ENCODE measurements at regions not wholly inside any gene's neighbourhood (a gene's known extent, or its start where the extent isn't known, plus 50 kb on each side); places are given as distances from the start of the nearest gene placed in this dataset.

DNA sequence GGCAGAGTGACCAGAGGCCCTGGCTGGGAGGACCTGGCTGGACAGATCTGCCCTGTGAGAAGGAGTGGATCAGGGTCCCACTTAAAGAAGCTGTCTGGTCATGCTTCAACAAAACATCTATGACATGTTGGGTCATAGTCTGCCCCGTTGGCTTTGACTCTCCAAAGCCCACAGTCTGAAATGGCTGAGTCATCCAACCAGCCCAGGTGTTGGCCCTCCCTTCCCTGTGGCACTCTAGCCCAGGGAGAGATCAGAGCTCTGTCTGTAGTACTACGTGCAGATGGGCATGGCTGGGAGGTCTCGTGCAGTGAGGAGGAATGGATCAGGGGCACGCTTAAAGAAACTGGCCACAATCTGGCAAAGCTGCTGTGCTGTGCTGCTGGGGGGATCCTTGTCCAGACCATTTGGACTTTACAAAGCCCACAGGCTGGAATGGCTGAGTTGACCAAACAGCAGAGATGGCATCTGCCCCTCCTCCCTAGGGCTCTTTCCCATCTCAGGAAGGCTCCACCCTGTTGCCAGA is 206.1 kb downstream of the TUSC1 start:
- Histone ChIP-seq H3K9me3 (ENCODE audit: control insufficient read depth, insufficient read depth, low read depth, low read length) (no peaks in the 10 kb centered on the region), H3K27ac (ENCODE audit: low read length) (no peak overlapping the region), H3K27me3 (ENCODE audit: control insufficient read depth, insufficient read depth, low read length) (no peaks in the 10 kb centered on the region), H3K4me3 (ENCODE audit: low read depth in 2 of 2, low read length in 2 of 2) (no peak overlapping the region), H3K4me1 (ENCODE audit: control insufficient read depth, insufficient read depth, low read length) (no peaks in the 10 kb centered on the region), H3K36me3 (ENCODE audit: control insufficient read depth, insufficient read depth, low read length) (no peaks in the 10 kb centered on the region)
- POLR2A ChIA-PET = no interaction called here
- intact Hi-C loops (cut with micrococcal nuclease; ENCODE audit: unreplicated experiment) (no loop called here), in situ Hi-C loops (cut with HindIII; ENCODE audit: low pct_unique_long_range_greater_than_20kb, low sequenced_read_pairs) (no loop called here)
- ATAC-seq (no peak), DNase-seq (ENCODE audit: low read depth, low spot score) (no peak)
- no peak for TF ChIP-seq TCF7L2 (IDR thresholded peaks at IDR 0.05; ENCODE audit: low read depth, low read length)
- no peak for TF ChIP-seq POLR2AphosphoS5 (IDR thresholded peaks at IDR 0.05; ENCODE audit: low read depth, low read length)
- TF ChIP-seq, protein P1, sequence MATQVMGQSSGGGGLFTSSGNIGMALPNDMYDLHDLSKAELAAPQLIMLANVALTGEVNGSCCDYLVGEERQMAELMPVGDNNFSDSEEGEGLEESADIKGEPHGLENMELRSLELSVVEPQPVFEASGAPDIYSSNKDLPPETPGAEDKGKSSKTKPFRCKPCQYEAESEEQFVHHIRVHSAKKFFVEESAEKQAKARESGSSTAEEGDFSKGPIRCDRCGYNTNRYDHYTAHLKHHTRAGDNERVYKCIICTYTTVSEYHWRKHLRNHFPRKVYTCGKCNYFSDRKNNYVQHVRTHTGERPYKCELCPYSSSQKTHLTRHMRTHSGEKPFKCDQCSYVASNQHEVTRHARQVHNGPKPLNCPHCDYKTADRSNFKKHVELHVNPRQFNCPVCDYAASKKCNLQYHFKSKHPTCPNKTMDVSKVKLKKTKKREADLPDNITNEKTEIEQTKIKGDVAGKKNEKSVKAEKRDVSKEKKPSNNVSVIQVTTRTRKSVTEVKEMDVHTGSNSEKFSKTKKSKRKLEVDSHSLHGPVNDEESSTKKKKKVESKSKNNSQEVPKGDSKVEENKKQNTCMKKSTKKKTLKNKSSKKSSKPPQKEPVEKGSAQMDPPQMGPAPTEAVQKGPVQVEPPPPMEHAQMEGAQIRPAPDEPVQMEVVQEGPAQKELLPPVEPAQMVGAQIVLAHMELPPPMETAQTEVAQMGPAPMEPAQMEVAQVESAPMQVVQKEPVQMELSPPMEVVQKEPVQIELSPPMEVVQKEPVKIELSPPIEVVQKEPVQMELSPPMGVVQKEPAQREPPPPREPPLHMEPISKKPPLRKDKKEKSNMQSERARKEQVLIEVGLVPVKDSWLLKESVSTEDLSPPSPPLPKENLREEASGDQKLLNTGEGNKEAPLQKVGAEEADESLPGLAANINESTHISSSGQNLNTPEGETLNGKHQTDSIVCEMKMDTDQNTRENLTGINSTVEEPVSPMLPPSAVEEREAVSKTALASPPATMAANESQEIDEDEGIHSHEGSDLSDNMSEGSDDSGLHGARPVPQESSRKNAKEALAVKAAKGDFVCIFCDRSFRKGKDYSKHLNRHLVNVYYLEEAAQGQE (IDR thresholded peaks at IDR 0.05; ENCODE audit: insufficient read depth in 1 of 2, low read depth in 2 of 2, low read length in 1 of 2) = no peak
- TF ChIP-seq, protein P2, sequence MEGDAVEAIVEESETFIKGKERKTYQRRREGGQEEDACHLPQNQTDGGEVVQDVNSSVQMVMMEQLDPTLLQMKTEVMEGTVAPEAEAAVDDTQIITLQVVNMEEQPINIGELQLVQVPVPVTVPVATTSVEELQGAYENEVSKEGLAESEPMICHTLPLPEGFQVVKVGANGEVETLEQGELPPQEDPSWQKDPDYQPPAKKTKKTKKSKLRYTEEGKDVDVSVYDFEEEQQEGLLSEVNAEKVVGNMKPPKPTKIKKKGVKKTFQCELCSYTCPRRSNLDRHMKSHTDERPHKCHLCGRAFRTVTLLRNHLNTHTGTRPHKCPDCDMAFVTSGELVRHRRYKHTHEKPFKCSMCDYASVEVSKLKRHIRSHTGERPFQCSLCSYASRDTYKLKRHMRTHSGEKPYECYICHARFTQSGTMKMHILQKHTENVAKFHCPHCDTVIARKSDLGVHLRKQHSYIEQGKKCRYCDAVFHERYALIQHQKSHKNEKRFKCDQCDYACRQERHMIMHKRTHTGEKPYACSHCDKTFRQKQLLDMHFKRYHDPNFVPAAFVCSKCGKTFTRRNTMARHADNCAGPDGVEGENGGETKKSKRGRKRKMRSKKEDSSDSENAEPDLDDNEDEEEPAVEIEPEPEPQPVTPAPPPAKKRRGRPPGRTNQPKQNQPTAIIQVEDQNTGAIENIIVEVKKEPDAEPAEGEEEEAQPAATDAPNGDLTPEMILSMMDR (IDR thresholded peaks at IDR 0.05) = no peak
- TF ChIP-seq SIN3A (IDR thresholded peaks at IDR 0.05; ENCODE audit: borderline replicate concordance, insufficient read depth, low read depth, low read length) = no peak
- BruUV-seq (replicated peaks) = no TSS peak
- CTCF ChIA-PET = no interaction called here

DNA sequence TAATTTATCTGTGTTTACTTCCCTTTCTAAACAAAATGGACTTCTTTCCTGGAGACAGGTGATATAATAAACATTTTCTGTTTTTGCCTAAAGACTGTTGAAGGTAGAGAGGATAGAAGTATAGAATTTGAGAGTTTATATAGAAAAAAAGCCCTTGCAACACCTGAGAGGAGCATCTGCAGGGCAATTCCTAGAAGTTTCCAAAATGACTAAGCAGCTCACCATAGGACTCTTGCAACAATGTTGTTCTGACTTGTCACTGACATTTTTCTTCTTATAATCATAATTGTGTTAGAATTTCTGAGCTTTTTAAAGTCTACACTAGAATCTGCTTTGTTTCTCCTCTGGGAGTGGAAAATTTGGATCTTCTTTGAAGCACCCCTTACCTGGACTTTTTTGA is 216.8 kb downstream of the TUSC1 start:
- H3K4me1 ChIP-seq (ENCODE audit: control insufficient read depth, insufficient read depth, low read length) = no peaks in the 10 kb centered on the region
- no peaks in the 10 kb centered on the region for H3K36me3 ChIP-seq (ENCODE audit: control insufficient read depth, insufficient read depth, low read length)
- BruUV-seq (replicated peaks) = no TSS peak
- ATAC-seq (no peak), DNase-seq (ENCODE audit: low read depth, low spot score) (no peak)
- no peak overlapping the region for H3K27ac ChIP-seq (ENCODE audit: low read length)
- H3K9me3 ChIP-seq (ENCODE audit: control insufficient read depth, insufficient read depth, low read depth, low read length) = no peaks in the 10 kb centered on the region
- no peak overlapping the region for H3K4me3 ChIP-seq (ENCODE audit: low read depth in 2 of 2, low read length in 2 of 2)
- no peaks in the 10 kb centered on the region for H3K27me3 ChIP-seq (ENCODE audit: control insufficient read depth, insufficient read depth, low read length)
- ChIA-PET CTCF (no interaction called here), POLR2A (no interaction called here)
- intact Hi-C loops (cut with micrococcal nuclease; ENCODE audit: unreplicated experiment) (no loop called here), in situ Hi-C loops (cut with HindIII; ENCODE audit: low pct_unique_long_range_greater_than_20kb, low sequenced_read_pairs) (no loop called here)
- TF ChIP-seq SIN3A (IDR thresholded peaks at IDR 0.05; ENCODE audit: borderline replicate concordance, insufficient read depth, low read depth, low read length) (no peak), POLR2AphosphoS5 (IDR thresholded peaks at IDR 0.05; ENCODE audit: low read depth, low read length) (no peak), TCF7L2 (IDR thresholded peaks at IDR 0.05; ENCODE audit: low read depth, low read length) (no peak)
- TF ChIP-seq, protein P2 (IDR thresholded peaks at IDR 0.05) = no peak
- TF ChIP-seq, protein P1 (IDR thresholded peaks at IDR 0.05; ENCODE audit: insufficient read depth in 1 of 2, low read depth in 2 of 2, low read length in 1 of 2) = no peak
